PFSK-1 (cell line): ENCODE measurements at regions not wholly inside any gene's neighbourhood (a gene's known extent, or its start where the extent isn't known, plus 50 kb on each side); places are given as distances from the start of the nearest gene placed in this dataset.

ENCODE experiments used
- POLR2AphosphoS5 ChIP-seq: IDR thresholded peaks from 2 replicates; pipeline ENCODE4 v1.6.1; 2012; ENCODE audit warnings: low read depth, mild to moderate bottlenecking, control low read depth, low read length, moderate library complexity
- TAF1 ChIP-seq: IDR thresholded peaks from 2 replicates; pipeline ENCODE4 v1.6.1; 2012; ENCODE audit warnings: low read length, control low read depth, borderline replicate concordance; ENCODE audit not compliant: insufficient read depth
- TF ChIP-seq, protein P1 (sequence below), 2 experiments: IDR thresholded peaks; 2 replicates each; pipeline versions ENCODE4 v1.6.1 to v1.8.0; 2011 to 2012; ENCODE audit warnings: low read depth in 2 of 2, low read length in 2 of 2, control low read depth in 1 of 2, inconsistent platforms in 1 of 2, mild to moderate bottlenecking in 1 of 2, moderate library complexity in 1 of 2; ENCODE audit not compliant: insufficient read depth in 1 of 2

DNA sequence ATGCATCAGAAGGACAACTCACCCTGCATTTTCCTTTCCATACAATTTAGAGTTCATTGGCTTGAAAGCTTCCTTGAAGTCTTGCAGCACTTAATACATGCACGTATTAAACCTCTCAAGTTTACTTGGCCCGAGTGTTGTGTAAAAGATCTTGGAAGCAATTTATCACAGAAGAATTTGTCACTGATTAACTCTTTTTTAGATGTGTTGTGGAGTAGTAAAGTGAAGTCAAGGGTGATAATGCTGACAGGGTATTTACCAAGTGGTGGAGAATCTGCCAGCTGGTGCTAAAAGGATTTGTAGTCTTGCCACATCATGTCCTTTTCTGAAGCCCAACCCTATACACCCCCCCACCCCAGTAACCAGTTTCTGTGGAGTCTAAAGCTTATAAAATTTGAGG is 421.0 kb upstream of the MIR17HG start:
- TF ChIP-seq POLR2AphosphoS5 (no peak), TAF1 (no peak)
- TF ChIP-seq, protein P1, sequence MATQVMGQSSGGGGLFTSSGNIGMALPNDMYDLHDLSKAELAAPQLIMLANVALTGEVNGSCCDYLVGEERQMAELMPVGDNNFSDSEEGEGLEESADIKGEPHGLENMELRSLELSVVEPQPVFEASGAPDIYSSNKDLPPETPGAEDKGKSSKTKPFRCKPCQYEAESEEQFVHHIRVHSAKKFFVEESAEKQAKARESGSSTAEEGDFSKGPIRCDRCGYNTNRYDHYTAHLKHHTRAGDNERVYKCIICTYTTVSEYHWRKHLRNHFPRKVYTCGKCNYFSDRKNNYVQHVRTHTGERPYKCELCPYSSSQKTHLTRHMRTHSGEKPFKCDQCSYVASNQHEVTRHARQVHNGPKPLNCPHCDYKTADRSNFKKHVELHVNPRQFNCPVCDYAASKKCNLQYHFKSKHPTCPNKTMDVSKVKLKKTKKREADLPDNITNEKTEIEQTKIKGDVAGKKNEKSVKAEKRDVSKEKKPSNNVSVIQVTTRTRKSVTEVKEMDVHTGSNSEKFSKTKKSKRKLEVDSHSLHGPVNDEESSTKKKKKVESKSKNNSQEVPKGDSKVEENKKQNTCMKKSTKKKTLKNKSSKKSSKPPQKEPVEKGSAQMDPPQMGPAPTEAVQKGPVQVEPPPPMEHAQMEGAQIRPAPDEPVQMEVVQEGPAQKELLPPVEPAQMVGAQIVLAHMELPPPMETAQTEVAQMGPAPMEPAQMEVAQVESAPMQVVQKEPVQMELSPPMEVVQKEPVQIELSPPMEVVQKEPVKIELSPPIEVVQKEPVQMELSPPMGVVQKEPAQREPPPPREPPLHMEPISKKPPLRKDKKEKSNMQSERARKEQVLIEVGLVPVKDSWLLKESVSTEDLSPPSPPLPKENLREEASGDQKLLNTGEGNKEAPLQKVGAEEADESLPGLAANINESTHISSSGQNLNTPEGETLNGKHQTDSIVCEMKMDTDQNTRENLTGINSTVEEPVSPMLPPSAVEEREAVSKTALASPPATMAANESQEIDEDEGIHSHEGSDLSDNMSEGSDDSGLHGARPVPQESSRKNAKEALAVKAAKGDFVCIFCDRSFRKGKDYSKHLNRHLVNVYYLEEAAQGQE (IDR thresholded peaks at IDR 0.05; ENCODE audit: insufficient read depth in 1 of 2, low read depth in 2 of 2, low read length in 2 of 2): no peak
